ENCODE measurements at regions not wholly inside any gene's neighbourhood (a gene's known extent, or its start where the extent isn't known, plus 50 kb on each side); places are given as distances from the start of the nearest gene placed in this dataset.

DNA sequence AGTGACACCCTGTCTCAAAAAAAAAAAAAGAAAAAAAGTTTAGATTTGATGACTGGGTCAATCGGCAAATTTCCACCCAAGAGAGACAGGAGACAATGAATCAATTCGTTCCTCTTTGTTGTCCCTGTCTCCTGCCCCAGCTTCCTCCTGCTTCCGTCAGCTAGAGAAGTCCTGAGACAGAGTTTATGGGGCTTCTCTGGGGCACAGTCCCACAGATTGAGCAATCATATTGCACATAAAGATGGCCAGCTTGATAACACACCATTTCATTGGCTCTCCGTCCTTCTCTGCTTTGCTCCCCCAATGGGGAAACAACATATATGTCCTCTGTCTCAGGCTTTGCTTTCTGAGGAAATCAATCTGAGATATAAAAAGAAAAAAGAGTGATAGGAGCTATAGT lies 78.4 kb upstream of the FUNDC1 start:
- 41 to 63% (median 53%) methylated on average over 4 of the region's 4 CpGs for WGBS, 3 donors
- intact Hi-C loops (cut with DNase I), result no loop called here

DNA sequence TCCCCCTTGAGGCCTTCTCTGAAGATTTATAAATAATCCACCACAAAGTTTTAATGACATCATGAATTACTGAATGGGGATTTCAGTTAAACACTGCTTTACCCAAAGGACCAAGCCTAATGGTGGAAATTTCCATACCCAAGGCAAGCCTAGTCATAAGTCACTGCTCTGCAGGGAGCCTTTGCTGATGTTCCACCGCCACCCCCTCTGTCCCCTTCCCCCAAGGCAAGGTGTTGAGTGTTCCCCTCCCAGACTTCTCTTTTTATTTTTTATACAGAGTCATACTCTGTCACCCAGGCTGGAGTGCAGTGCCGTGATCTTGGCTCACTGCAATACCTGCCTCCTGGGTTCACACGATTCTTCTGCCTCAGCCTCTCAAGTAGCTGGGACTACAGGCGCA lies 76.4 kb upstream of the FUNDC1 start:
- Histone ChIP-seq H3K4me3 (no peak overlapping the region), H3K36me3 (ENCODE audit: insufficient read depth in 1 of 2, low read depth in 1 of 2) (no peaks in the 10 kb centered on the region), H3K9me3 (no peaks in the 10 kb centered on the region), H3K27ac (no peak overlapping the region), H3K4me1 (no peaks in the 10 kb centered on the region), H3K27me3 (ENCODE audit: insufficient read depth in 3 of 3, low read length in 2 of 3) (no peaks in the 10 kb centered on the region)
- WGBS, 3 donors, result 66 to 90% (median 90%) methylated on average over 4 of the region's 4 CpGs
- no peak for ATAC-seq
- DNase-seq, result no peak
- TF ChIP-seq, protein P1, sequence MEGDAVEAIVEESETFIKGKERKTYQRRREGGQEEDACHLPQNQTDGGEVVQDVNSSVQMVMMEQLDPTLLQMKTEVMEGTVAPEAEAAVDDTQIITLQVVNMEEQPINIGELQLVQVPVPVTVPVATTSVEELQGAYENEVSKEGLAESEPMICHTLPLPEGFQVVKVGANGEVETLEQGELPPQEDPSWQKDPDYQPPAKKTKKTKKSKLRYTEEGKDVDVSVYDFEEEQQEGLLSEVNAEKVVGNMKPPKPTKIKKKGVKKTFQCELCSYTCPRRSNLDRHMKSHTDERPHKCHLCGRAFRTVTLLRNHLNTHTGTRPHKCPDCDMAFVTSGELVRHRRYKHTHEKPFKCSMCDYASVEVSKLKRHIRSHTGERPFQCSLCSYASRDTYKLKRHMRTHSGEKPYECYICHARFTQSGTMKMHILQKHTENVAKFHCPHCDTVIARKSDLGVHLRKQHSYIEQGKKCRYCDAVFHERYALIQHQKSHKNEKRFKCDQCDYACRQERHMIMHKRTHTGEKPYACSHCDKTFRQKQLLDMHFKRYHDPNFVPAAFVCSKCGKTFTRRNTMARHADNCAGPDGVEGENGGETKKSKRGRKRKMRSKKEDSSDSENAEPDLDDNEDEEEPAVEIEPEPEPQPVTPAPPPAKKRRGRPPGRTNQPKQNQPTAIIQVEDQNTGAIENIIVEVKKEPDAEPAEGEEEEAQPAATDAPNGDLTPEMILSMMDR (IDR thresholded peaks at IDR 0.05), result no peak
- intact Hi-C loops (cut with DNase I), result no loop called here

More for the DNA sequence above, 78.4 kb upstream of the FUNDC1 start:
- DNase-seq, result no peak
- no peaks in the 10 kb centered on the region for H3K36me3 ChIP-seq (ENCODE audit: insufficient read depth in 1 of 2, low read depth in 1 of 2)
- TF ChIP-seq, protein P1 (IDR thresholded peaks at IDR 0.05), result no peak
- H3K27me3 ChIP-seq (ENCODE audit: insufficient read depth in 3 of 3, low read length in 2 of 3), result no peaks in the 10 kb centered on the region
- H3K9me3 ChIP-seq, result no peaks in the 10 kb centered on the region
- no peak overlapping the region for H3K27ac ChIP-seq
- no peak for ATAC-seq
- no peak overlapping the region for H3K4me3 ChIP-seq
- no peaks in the 10 kb centered on the region for H3K4me1 ChIP-seq

DNA sequence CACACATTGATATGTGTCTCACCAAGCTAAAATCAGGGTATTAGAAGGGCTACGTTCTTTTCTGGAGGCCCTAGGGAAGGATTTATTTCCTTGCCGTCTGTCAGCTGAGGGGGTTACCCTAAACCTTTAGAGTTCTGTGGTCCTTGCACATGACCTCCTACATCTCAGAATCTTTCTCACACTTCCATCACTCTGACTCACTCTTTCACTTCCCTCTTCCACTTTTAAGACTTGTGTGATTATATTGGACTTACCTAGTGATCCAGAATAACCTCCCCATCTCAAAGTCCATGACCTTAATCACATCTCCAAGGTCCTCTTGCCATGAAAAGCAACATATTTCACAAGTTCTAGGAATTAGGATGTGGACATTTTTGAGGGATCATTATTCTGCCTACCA lies 53.6 kb upstream of the FUNDC1 start:
- no peak for ATAC-seq
- TF ChIP-seq, protein P1 (IDR thresholded peaks at IDR 0.05), result no peak
- no peaks in the 10 kb centered on the region for H3K36me3 ChIP-seq (ENCODE audit: insufficient read depth in 1 of 2, low read depth in 1 of 2)
- H3K27ac ChIP-seq, result no peak overlapping the region
- H3K27me3 ChIP-seq (ENCODE audit: insufficient read depth in 3 of 3, low read length in 2 of 3), result no peaks in the 10 kb centered on the region
- H3K4me3 ChIP-seq, result no peak overlapping the region
- intact Hi-C loops (cut with DNase I), result no loop called here
- H3K9me3 ChIP-seq, result no peaks in the 10 kb centered on the region
- H3K4me1 ChIP-seq, result no peaks in the 10 kb centered on the region
- DNase-seq, result no peak
- 19 to 26% (median 26%) methylated on average over 2 of the region's 2 CpGs for WGBS, 3 donors

Measured in psoas muscle (tissue), 7 donors.